ENCODE measurements at regions not wholly inside any gene's neighbourhood (a gene's known extent, or its start where the extent isn't known, plus 50 kb on each side); places are given as distances from the start of the nearest gene placed in this dataset.

- TF ChIP-seq CTCF (IDR thresholded peaks at IDR 0.05; ENCODE audit: low read depth, low read length, missing input control) (no peak), RAD21 (IDR thresholded peaks at IDR 0.05) (no peak)
Measured at GRCh38 chr17:77325577-77326075, 184.9 kb downstream of the SEC14L1 start.

All from liver (tissue), 3 donors.